PC-3 (cell line): ENCODE measurements at regions not wholly inside any gene's neighbourhood (a gene's known extent, or its start where the extent isn't known, plus 50 kb on each side); places are given as distances from the start of the nearest gene placed in this dataset.
A peak's percentile ranks its signal among the peaks of the same experiment; 100 is the strongest.

Source experiments
- ATAC-seq: fragments of 200-7000 bp; cut with Tn5 transposase; 2 replicates; pipeline ENCODE4 v1.9.1; 2020; ENCODE audit warnings: mild to moderate bottlenecking, moderate library complexity
- BruUV-seq: library from RNA; stranded (reverse); fragments of 400-500 nt; replicated peaks from 2 replicates; lab custom pipeline; 2021; lab: Mats Ljungman, UMichigan
- CTCF ChIA-PET: fragments of 300-600 bp; sonication (Branson Sonifier 250); formaldehyde crosslinking; loops from one replicate; lab custom pipeline; 2022; ENCODE audit warnings: antibody characterized with exemption; lab: Charles Lee
- POLR2A ChIA-PET: fragments of 300-600 bp; sonication (Branson Sonifier 250); formaldehyde crosslinking; loops from one replicate; lab custom pipeline; 2022; ENCODE audit warnings: antibody characterized with exemption; ENCODE audit not compliant: unreplicated experiment; lab: Charles Lee
- DNase-seq: peaks from one replicate; pipeline ENCODE4 v3.0.0-alpha.2; 2015
- H2AFZ ChIP-seq: fragments of 300-600 bp; sonication (generic); 2 replicates; pipeline ENCODE4 v1.6.0; 2016; ENCODE audit warnings: antibody characterized with exemption, low read length
- H3F3A ChIP-seq: fragments of 300-600 bp; sonication (generic); one replicate; pipeline ENCODE4 v1.6.0; 2017; ENCODE audit warnings: antibody characterized with exemption, low read length, control low read depth, mild to moderate bottlenecking; ENCODE audit not compliant: unreplicated experiment
- H3K27ac ChIP-seq: fragments of 300-600 bp; sonication (generic); 2 replicates; pipeline ENCODE4 v1.5.1; 2016; ENCODE audit warnings: mild to moderate bottlenecking, low read length
- H3K27me3 ChIP-seq: fragments of 300-600 bp; sonication (generic); 2 replicates; pipeline ENCODE4 v1.6.1; 2016; ENCODE audit warnings: low read length, mixed read lengths
- H3K36me3 ChIP-seq: fragments of 300-600 bp; sonication (generic); 2 replicates; pipeline ENCODE4 v1.6.1; 2016; ENCODE audit warnings: low read depth, mixed run types, low read length, mixed read lengths
- H3K4me1 ChIP-seq: fragments of 300-600 bp; sonication (generic); 2 replicates; pipeline ENCODE4 v1.5.1; 2016; ENCODE audit warnings: low read length; ENCODE audit not compliant: insufficient read depth
- H3K4me2 ChIP-seq: fragments of 300-600 bp; sonication (generic); 2 replicates; pipeline ENCODE4 v1.6.0; 2016; ENCODE audit warnings: low read length
- H3K4me3 ChIP-seq: fragments of 300-600 bp; sonication (generic); 2 replicates; pipeline ENCODE4 v1.5.1; 2016; ENCODE audit warnings: mild to moderate bottlenecking, low read length, mixed read lengths
- H3K79me2 ChIP-seq: fragments of 300-600 bp; sonication (generic); 2 replicates; pipeline ENCODE4 v1.6.1; 2017; ENCODE audit warnings: low read length, mixed read lengths
- H3K9ac ChIP-seq: fragments of 300-600 bp; sonication (generic); 2 replicates; pipeline ENCODE4 v1.6.0; 2016; ENCODE audit warnings: mild to moderate bottlenecking, low read length
- H3K9me2 ChIP-seq: fragments of 300-600 bp; sonication (generic); replicated peaks from 2 replicates; pipeline ENCODE4 v1.6.1; 2016; ENCODE audit warnings: mixed run types, low read length, mixed read lengths
- H3K9me3 ChIP-seq: fragments of 300-600 bp; sonication (generic); 2 replicates; pipeline ENCODE4 v1.6.1; 2016; ENCODE audit warnings: low read length, mixed read lengths
- H4K20me1 ChIP-seq: fragments of 300-600 bp; sonication (generic); 2 replicates; pipeline ENCODE4 v1.6.1; 2016; ENCODE audit warnings: low read length, mixed read lengths
- EZH2 ChIP-seq: fragments of 300-600 bp; sonication (generic); IDR thresholded peaks from one replicate; pipeline ENCODE4 v1.6.1; 2017; ENCODE audit warnings: antibody characterized with exemption, mild to moderate bottlenecking, low read length; ENCODE audit not compliant: unreplicated experiment
- EZH2phosphoT487 ChIP-seq: fragments of 300-600 bp; sonication (generic); IDR thresholded peaks from 2 replicates; pipeline ENCODE4 v1.6.1; 2018; ENCODE audit warnings: mild to moderate bottlenecking, antibody characterized with exemption, low read length, borderline replicate concordance
- intact Hi-C: fragments of 100-400 bp; cut with micrococcal nuclease; formaldehyde crosslinking; loops from 2 replicates; pipeline ENCODE4 v1.9.0; 2023
- TF ChIP-seq, protein P1 (sequence below): fragments of 300-600 bp; sonication (generic); conservative IDR thresholded peaks from 2 replicates; pipeline ENCODE4 v1.5.1; 2017; ENCODE audit warnings: antibody characterized with exemption, low read depth, mild to moderate bottlenecking, low read length

DNA sequence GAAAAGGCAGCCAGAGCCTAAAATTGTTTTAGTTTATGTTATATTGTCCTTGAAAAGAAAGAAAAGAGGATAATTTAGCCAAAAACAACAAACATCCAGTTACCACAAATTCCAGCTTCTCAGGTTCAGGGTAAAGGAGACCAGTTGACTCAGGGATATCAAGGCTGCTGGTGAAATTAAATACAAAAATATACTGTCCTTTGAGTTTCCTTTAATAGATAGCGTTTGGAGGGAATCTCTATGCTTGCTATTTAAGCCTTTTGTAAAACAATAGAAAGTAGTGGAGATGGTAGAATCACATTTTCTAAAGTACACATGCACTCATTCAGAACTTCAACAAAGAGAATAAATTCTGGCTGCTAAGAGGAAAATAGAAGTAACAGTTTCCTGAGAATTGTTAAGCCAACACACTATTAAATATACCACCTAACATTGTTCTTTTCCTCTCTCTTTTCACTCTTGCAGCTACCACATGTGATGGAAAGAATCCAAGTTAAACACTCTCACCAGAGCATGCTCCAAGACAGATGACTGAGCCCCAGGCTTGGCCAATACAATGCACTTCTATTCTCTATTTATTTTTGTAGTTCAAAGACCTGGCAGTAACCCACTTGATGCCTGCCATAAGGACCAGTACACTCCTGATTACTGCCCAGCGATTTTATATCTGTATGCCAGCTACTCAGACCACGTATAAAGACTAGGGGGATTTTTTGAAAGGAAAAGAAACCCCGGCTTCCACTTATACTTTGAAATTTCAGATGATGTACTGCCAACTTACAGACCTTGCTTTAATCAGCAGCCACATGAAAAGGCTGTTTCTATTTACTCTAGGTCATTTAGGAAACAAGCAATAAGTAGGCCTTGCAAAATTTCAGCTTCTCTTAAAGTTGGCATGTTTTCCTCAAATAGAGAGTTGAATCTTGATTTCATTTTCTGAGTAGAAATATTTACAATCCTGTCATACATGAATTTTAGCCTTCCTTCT is 756.9 kb downstream of the FAT4 start:
- H3K9me2 ChIP-seq: no peaks in the 10 kb centered on the region
- TF ChIP-seq EZH2 (no peak), EZH2phosphoT487 (no peak)
- TF ChIP-seq, protein P1, sequence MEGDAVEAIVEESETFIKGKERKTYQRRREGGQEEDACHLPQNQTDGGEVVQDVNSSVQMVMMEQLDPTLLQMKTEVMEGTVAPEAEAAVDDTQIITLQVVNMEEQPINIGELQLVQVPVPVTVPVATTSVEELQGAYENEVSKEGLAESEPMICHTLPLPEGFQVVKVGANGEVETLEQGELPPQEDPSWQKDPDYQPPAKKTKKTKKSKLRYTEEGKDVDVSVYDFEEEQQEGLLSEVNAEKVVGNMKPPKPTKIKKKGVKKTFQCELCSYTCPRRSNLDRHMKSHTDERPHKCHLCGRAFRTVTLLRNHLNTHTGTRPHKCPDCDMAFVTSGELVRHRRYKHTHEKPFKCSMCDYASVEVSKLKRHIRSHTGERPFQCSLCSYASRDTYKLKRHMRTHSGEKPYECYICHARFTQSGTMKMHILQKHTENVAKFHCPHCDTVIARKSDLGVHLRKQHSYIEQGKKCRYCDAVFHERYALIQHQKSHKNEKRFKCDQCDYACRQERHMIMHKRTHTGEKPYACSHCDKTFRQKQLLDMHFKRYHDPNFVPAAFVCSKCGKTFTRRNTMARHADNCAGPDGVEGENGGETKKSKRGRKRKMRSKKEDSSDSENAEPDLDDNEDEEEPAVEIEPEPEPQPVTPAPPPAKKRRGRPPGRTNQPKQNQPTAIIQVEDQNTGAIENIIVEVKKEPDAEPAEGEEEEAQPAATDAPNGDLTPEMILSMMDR: no peak
- H3K4me1 ChIP-seq: no peaks in the 10 kb centered on the region
- ATAC-seq (peak; percentile 75), DNase-seq (peak; percentile 1)
- no peaks in the 10 kb centered on the region for H3F3A ChIP-seq
- no peak overlapping the region for H3K4me3 ChIP-seq
- no peaks in the 10 kb centered on the region for H3K79me2 ChIP-seq
- no peaks in the 10 kb centered on the region for H3K36me3 ChIP-seq
- CTCF ChIA-PET: no interaction called here
- H3K9ac ChIP-seq: no peak overlapping the region
- intact Hi-C loops: no loop called here
- no peak overlapping the region for H3K4me2 ChIP-seq
- H3K9me3 ChIP-seq: no peaks in the 10 kb centered on the region
- POLR2A ChIA-PET: no interaction called here
- H3K27ac ChIP-seq: no peak overlapping the region
- H2AFZ ChIP-seq: no peak overlapping the region
- BruUV-seq: no TSS peak
- H3K27me3 ChIP-seq: no peaks in the 10 kb centered on the region
- H4K20me1 ChIP-seq: no peaks in the 10 kb centered on the region

DNA sequence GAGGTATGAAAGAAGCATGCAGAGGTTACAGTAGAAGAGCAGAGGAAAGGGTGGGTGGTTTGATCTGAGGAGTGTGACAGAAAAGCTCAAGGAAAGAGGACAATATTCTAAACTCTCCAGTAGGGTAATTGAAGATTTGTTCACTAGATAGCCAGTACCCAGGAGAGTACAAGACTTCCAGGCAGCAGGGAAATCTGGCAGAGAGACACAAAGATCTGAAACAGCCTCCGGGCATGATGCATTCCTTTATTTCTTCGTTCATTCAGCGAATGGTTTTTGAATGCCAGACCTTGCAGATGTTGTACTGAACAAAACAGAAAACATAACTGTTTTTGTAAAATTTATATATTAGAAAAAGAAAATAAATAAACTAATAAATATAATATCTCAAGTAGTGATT is 766.6 kb downstream of the FAT4 start:
- H3K36me3 ChIP-seq: no peaks in the 10 kb centered on the region
- no peaks in the 10 kb centered on the region for H3K9me3 ChIP-seq
- no peaks in the 10 kb centered on the region for H3F3A ChIP-seq
- no peaks in the 10 kb centered on the region for H4K20me1 ChIP-seq
- H3K27me3 ChIP-seq: no peaks in the 10 kb centered on the region
- ATAC-seq (no peak), DNase-seq (no peak)
- H3K79me2 ChIP-seq: no peaks in the 10 kb centered on the region
- H3K9me2 ChIP-seq: no peaks in the 10 kb centered on the region
- ChIA-PET CTCF (no interaction called here), POLR2A (no interaction called here)
- no peak overlapping the region for H3K4me2 ChIP-seq
- no peak overlapping the region for H3K27ac ChIP-seq
- no TSS peak for BruUV-seq
- no peak overlapping the region for H3K9ac ChIP-seq
- intact Hi-C loops: no loop called here
- H3K4me1 ChIP-seq: no peaks in the 10 kb centered on the region
- TF ChIP-seq EZH2: no peak
- TF ChIP-seq, protein P1: no peak
- TF ChIP-seq EZH2phosphoT487: no peak
- no peak overlapping the region for H3K4me3 ChIP-seq
- no peak overlapping the region for H2AFZ ChIP-seq

DNA sequence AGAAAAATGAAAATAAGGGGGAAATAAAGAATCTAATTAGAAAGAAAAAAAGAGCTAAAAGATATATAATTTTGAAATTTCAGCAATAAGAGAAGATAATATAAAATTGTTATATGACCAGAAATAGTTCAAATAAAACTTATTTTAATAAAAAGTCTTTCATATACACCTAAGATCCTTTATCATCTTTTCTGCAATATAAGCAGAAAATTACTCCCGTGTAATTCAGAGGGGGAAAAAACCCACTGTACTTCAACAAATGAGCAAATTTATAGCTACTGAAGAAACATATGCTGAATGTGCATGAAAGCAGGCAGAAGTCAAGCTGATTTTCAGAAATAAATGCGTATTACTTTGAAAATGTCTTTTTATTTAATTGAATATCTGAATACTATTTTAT is 771.3 kb downstream of the FAT4 start:
- Histone ChIP-seq H3K4me2 (no peak overlapping the region), H3K79me2 (no peaks in the 10 kb centered on the region), H3K36me3 (no peaks in the 10 kb centered on the region), H3K27ac (no peak overlapping the region), H3K4me1 (no peaks in the 10 kb centered on the region), H2AFZ (no peak overlapping the region), H3K9me3 (no peaks in the 10 kb centered on the region), H3K27me3 (no peaks in the 10 kb centered on the region), H3K9me2 (no peaks in the 10 kb centered on the region), H4K20me1 (no peaks in the 10 kb centered on the region), H3F3A (no peaks in the 10 kb centered on the region), H3K4me3 (no peak overlapping the region), H3K9ac (no peak overlapping the region)
- ChIA-PET CTCF (interaction anchor here (0.6 kb wide), 1 partner anchor 439 kb away, joined by 3 read pairs; no protein-coding TSS in a partner anchor), POLR2A (no interaction called here)
- DNase-seq: no peak
- BruUV-seq: no TSS peak
- TF ChIP-seq EZH2phosphoT487: no peak
- TF ChIP-seq, protein P1: no peak
- no peak for TF ChIP-seq EZH2
- intact Hi-C loops: no loop called here
- ATAC-seq: no peak
